Hematopoietic multipotent progenitor cell treated with erythropoietin and hydrocortisone succinate and interleukin-3 and kit ligand, for 17 days (in vitro differentiated cells): ENCODE measurements at regions not wholly inside any gene's neighbourhood (a gene's known extent, or its start where the extent isn't known, plus 50 kb on each side); places are given as distances from the start of the nearest gene placed in this dataset.
"Not testable (repeated sequence)": the region's sequence is repeated elsewhere in the genome, so short reads cannot be mapped to it uniquely, and the experiment has no call there.

Experiments
- DNase-seq: peaks from one replicate; pipeline ENCODE4 v3.0.0-alpha.2; 2015; ENCODE audit warnings: low spot score

- DNase-seq = no peak
Observed at GRCh38 chr6:110558575-110558974, 82.2 kb upstream of the SLC22A16 start.

DNA sequence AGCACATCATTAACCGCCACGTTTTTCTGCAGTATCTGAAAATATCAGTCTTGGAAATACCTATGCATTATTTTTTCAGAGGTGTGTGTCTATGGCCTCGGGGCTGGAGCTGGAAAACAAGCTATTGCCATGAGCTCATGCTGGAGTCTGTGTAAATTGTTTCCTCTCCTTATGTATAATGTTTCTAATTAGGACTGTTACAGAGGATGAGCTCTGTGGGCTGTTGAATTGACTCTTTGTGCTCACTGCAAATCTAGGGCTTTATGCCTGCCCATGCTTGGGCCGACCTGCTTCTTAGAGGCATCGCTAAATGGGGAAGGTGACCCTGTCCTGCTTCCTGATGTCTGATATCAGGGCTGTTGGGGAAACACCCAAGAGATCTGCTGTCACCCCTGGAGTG, 80.8 kb upstream of the SLC22A16 start:
- no peak for DNase-seq

DNA sequence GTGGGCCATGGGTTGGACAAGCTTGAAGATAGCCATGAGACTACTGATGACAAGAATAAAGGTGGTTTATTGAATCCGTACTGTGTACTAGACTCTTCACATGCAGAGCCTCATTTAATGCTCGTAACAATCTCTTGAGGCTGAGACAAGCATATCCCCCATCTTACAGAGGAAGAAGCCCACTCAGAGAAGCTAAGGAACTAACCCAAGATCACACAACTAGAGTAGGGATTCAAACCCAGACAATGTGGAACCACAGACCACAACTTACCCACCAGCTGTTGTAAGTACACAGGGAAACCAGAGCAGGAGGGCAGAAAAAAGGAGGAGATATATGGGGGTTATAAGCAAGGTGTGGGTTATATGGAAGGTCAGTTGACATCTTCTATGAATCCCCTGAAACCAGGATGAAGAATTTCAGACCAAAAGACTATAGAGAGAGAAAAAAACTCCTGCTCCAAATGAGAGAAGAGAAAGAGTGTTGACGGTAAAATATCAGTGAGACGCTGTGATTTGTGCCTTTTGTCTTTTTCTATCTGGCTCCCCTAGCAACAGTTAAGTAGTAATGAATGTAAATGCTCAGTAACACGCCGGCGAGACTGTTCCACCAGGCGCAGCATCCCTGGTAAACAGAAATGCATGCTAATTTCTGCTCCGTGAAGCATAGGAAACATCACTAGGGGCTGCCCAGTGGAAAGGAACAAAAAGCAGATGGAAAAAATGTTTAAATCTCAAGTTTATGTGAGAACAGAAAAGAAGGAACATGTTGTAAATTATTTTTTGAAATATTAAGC, 80.1 kb upstream of the SLC22A16 start:
- DNase-seq = no peak

GRCh38 chr6:110554966-110555460, 78.6 kb upstream of the SLC22A16 start:
- no peak for DNase-seq

DNA sequence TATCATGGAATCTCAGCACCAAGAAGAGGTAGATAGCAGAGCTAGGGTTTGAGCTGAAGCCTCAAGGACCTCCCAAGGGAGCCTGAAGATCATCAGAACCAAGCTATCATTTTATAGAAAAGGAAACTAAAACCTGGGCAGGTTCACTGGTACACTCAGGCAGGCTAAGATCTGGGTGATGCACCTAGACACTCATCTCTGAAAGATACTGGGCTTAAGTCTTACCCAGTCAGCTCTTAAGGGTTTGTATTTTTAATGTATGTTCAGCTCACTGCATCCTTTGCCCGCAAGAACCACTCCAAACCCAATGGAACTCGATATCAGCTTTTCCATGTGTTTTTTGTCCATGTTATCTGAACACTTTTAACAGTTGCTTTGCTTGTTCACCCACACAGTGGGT, 78.0 kb upstream of the SLC22A16 start:
- no peak for DNase-seq

DNA sequence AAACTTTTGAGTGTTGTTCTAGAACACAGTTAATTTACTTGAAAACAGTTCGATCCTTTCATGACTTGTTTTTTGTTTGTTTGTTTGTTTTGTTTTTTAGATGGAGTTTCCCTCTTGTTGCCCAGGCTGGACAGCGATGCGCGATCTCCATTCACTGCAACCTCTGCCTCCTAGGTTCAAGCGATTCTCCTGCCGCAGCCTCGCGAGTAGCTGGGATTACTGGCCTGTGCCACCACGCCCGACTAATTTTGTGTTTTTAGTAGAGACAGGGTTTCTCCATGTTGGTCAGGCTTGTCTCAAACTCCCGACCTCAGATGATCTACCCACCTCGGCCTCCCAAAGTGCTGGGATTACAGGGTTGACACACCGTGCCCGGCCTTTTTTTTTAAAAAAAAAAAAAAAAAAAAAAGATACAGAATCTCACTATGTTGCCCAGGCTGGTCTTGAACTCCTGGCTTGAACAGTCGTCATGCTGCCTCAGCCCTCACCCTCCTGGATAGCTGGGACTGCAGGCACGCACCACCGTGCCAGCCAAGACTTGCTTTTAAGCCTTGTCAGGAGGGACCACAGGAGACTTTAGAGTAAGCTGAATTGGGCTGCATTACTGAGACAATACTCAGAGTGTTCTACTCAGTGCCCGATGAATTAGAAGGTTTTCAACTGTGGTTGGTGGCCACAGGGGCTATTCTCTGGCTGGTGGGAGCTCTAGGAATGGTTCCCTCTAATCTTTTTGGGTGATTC, 76.7 kb upstream of the SLC22A16 start:
- no peak for DNase-seq

DNA sequence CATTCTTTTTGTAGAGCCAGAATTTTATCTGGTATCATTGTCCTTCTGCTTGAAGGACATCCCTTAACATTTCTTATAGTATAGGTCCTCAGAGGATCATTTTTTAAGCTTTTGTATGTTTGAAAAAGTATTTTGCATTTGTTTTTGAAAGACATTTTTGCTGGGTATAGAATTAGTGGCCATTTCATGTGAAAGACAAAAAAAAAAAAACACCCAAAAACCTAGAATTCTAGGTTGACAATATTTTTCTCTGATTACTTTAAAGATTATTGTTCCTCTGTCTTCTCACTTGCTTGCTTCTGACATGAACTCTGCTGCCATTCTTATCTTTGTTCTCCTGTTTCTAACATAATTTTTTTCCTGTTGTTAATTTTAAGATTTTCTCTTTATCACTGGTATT, 75.7 kb upstream of the SLC22A16 start:
- DNase-seq = no peak

- DNase-seq = no peak
Observed at GRCh38 chr6:110551088-110551487, 74.7 kb upstream of the SLC22A16 start.

- DNase-seq = no peak
Observed at GRCh38 chr6:110550353-110550752, 73.9 kb upstream of the SLC22A16 start.

- DNase-seq = no peak
Observed at GRCh38 chr6:110549277-110549676, 72.9 kb upstream of the SLC22A16 start.

- no peak for DNase-seq
Observed at GRCh38 chr6:110548110-110548847, 71.9 kb upstream of the SLC22A16 start.

DNA sequence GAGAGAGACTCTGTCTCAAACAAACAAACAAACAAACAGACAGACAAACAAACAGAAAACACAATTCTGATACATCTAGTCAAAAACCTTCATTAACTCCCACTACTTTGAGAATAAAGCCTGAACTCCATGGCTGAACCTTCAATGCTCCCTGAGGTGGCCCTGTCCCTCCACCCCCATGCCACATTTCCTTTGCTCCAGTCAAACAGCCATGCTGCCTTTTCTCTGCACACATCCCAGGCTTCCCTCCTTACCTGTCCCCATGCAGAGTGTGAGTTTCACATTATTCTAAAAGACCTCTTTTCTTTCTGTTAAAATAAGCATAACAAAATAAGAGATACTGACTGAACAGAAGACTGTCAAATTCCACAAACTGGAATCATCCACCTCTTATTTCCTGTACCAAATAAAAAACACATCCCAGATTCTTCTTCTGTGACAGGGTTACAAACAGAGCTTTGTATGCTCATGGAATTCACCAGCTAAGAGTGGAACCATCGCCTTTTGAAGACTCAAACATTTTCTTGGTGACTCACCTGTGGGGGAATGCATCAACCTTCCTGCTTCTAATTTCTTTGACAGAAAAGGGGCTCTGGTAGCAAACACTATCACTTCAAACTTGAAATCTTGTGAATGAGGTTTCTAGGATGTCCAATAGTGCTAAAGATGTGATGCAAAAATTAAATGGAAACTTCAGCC, 71.0 kb upstream of the SLC22A16 start:
- no peak for DNase-seq

DNA sequence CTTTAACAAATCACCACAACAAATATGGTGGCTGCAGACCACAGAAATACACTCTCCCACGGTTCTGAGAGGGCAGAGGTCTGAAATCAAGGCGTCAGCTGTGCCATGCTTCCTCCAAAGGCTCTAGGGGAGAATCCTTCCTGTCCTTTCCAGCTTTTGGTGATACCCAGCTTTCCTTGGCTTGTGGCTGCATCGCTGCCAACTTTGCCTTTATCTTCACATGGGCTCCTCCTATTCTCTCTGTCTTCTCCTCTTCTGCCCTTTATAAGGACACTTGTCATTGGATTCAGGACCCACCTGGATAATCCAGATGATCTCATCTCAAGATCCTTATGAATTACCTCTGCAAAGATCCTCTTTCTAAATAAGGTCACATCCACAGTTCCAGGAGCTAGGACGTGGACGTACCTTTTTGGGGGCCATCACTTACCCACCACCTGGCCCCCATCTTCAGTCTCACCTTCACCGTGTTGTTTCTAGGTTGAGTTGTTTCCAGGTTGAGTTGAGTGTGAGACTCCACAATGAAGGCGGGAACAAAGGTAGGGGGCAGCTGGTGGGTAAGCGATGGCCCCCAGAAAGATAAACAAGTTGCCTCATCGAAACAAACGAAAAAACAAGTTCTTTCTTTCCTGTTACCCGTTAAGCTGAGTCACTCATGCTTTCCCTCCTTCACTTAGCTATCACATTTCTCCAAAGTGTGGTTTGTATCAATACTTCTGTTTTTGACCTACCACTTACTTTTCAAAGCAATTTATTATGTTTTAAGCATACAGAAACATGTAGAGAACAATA, 68.9 kb upstream of the SLC22A16 start:
- DNase-seq = no peak

GRCh38 chr6:110544472-110544871, 68.1 kb upstream of the SLC22A16 start:
- no peak for DNase-seq

DNA sequence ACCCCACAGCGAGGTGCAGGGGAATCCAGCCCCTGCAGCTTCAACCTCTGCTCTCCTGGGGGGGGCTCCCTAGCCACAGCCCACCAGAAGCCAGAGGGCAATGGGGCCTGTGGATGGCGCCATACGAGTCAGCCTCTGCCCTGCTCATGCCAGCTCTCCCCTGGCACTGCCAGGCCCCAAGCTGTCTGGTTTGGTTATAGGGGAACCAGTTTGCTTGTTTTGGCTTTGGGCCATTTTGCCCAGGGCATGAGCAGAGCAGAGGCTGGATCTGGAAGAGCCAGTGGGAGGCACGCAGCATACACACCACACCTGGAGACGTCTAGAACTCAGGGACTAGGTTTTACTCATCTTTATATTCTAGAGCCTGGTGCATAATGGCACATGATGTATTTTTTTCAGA, 66.7 kb upstream of the SLC22A16 start:
- DNase-seq = no peak

GRCh38 chr6:110542311-110543024, 66.1 kb upstream of the SLC22A16 start:
- DNase-seq = no peak

- no peak for DNase-seq
Observed at GRCh38 chr6:110541701-110542309, 65.4 kb upstream of the SLC22A16 start.

DNA sequence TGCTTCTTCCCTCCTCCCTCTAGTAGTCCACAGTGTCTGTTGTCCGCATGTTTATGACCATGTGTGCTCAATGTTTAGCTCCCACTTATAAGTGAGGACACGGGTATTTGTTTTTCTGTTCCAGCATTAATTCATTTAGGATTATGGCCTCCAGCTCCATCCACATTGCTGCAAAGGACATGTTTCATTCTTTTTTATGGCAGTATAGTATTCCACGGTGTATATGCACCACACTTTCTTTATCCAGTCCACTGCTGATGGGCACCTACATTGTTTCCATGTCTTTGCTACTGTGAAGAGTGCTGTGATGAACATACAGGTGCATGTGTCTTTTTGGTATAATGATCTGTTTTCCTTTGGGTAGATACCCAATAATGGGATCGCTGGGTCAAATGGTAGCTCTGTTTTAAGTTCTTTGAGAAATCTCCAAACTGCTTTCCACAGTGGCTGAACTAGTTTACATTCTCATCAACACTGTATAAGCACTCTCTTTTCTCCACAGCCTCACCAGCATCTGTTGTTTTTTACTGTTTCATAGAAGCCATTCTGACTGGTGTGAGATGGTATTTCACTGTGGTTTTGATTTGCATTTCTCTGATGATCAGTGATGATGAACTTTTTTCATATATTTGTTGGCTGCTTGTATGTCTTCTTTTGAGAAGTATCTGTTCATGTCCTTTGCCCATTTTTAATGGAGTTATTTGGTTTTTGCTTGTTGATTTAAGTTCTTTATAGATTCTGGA, 63.0 kb upstream of the SLC22A16 start:
- DNase-seq = not testable (repeated sequence)

DNA sequence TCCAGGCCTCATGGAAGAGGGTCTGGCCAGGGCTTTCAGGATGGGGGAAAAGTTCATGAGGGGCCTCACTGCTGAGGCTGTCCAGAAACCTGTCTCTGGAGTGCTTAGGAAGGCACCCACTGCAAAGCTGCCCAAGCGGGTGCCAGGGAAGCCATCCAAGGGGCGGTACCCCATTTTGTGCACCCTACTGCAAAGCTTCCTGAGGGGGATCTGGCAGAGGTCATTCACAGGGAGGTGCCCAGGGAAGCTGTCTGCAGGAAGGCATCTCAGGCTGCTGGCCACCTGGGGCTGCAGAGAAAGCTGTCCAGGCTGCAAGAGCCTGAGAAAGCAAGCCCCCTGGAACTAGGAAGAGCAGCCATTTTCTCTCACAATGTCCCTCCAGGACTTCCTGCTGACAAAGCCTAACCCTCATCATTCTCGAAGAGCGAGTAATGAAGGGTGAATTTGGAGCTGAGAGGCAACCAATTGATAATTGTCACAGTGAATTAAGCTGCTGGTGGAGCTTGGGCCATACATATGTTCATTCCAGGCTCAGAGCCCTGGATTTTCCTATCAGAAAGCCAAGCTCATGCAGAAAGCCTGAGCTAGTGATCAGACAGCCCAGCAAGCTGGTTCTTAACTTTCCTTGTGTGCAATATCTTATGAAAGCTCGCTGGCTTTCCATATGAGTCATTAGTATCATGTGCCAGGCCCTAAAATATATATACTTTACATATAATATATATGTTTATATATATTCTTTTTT, 62.2 kb upstream of the SLC22A16 start:
- no peak for DNase-seq
